ENCODE measurements at regions not wholly inside any gene's neighbourhood (a gene's known extent, or its start where the extent isn't known, plus 50 kb on each side); places are given as distances from the start of the nearest gene placed in this dataset.

DNA sequence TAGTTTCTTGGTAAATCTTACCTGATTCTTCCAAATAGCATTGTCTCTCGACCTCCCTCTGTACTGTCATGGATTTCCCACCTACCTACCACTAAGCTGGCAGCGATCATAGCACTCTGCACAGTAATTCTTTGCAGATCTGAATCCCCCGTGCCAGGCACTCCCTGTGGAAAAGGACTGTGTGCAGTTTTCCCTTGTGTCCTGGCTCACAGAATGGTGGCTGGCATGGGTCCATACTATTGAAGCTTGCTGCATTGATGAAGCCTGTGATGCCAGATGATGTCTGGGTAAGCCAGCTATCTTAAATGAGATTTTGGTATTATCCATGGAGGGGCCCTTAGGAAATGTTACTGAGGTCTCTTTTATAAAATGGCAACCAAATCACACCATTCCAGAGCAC is 135.7 kb downstream of the RPAP3 start:
- TF ChIP-seq EZH2 (IDR thresholded peaks at IDR 0.05; ENCODE audit: insufficient read depth, poor library complexity, severe bottlenecking), result no peak
- no peak for TF ChIP-seq EZH2phosphoT487 (IDR thresholded peaks at IDR 0.05; ENCODE audit: insufficient read depth, low read depth)
- WGBS, 2 experiments (ENCODE audit: low coverage in 1 of 2, low lambda C conversion rate in 2 of 2, missing lambda C conversion rate in 2 of 2), result 24 to 32% methylated on average over 3 of the region's 3 CpGs
- no peaks in the 10 kb centered on the region for H3K36me3 ChIP-seq (ENCODE audit: low read depth)

DNA sequence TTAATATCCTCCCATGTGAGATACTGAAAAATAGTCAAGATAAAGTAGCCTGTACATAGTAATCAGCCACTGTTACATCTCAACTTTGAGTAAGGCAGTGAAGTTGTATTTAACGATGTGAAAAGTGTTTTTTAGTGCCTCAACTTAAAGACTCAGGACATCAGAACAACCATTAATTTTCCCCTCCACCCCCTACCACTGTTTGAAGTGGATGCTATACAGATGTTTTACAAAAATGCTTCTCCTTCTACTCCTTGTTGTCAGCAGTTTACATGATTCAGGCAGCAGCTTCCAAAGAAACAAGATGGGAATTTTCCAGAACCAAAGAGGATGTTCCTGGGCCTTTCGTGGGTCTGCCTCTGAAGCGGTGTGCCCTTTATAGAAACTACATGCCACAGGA is 143.6 kb downstream of the RPAP3 start:
- Histone ChIP-seq H3K4me1 (ENCODE audit: insufficient read depth) (no peaks in the 10 kb centered on the region), H3K4me3 (no peak overlapping the region), H3K4me2 (ENCODE audit: unreplicated experiment) (no peak overlapping the region), H3F3A (ENCODE audit: insufficient read depth) (no peaks in the 10 kb centered on the region), H3K27me3 (replicated peaks; ENCODE audit: insufficient read depth) (peaks cover 3% of the 10 kb centered on the region; the same call in 1 of the 2 replicates), H3K9me3 (ENCODE audit: low read depth) (no peaks in the 10 kb centered on the region), H3K9me2 (ENCODE audit: insufficient read depth) (no peaks in the 10 kb centered on the region), H3K79me2 (ENCODE audit: insufficient read depth) (no peaks in the 10 kb centered on the region), H3K9ac (no peak overlapping the region), H3K36me3 (ENCODE audit: low read depth) (no peaks in the 10 kb centered on the region), H3K27ac (no peak overlapping the region), H2AFZ (no peak overlapping the region), H4K20me1 (ENCODE audit: insufficient read depth) (no peaks in the 10 kb centered on the region)
- in situ Hi-C loops (cut with MboI), result no loop called here
- TF ChIP-seq EZH2phosphoT487 (IDR thresholded peaks at IDR 0.05; ENCODE audit: insufficient read depth, low read depth) (no peak), EZH2 (IDR thresholded peaks at IDR 0.05; ENCODE audit: insufficient read depth, poor library complexity, severe bottlenecking) (no peak)
- WGBS, 2 experiments (ENCODE audit: low coverage in 1 of 2, low lambda C conversion rate in 2 of 2, missing lambda C conversion rate in 2 of 2), result 47 to 58% methylated on average over 3 of the region's 3 CpGs
- no peak for DNase-seq

More for the DNA sequence above, 135.7 kb downstream of the RPAP3 start:
- Histone ChIP-seq H3K27ac (no peak overlapping the region), H3K9me3 (ENCODE audit: low read depth) (no peaks in the 10 kb centered on the region), H3K9ac (no peak overlapping the region), H3K4me2 (ENCODE audit: unreplicated experiment) (no peak overlapping the region), H3K27me3 (replicated peaks; ENCODE audit: insufficient read depth) (peaks cover 23% of the 10 kb centered on the region; the same call in 1 of the 2 replicates), H3K79me2 (ENCODE audit: insufficient read depth) (no peaks in the 10 kb centered on the region), H3K9me2 (ENCODE audit: insufficient read depth) (0 out of 2 replicates have a peak, but pooled peaks cover 4% of the 10 kb centered on the region), H3K4me1 (ENCODE audit: insufficient read depth) (no peaks in the 10 kb centered on the region), H3K4me3 (no peak overlapping the region), H3F3A (ENCODE audit: insufficient read depth) (no peaks in the 10 kb centered on the region), H2AFZ (no peak overlapping the region), H4K20me1 (ENCODE audit: insufficient read depth) (no peaks in the 10 kb centered on the region)
- DNase-seq, result no peak
- in situ Hi-C loops (cut with MboI), result no loop called here

- Histone ChIP-seq H3K79me2 (ENCODE audit: insufficient read depth) (no peaks in the 10 kb centered on the region), H3K36me3 (ENCODE audit: low read depth) (no peaks in the 10 kb centered on the region), H3K9me3 (ENCODE audit: low read depth) (no peaks in the 10 kb centered on the region), H3K4me1 (ENCODE audit: insufficient read depth) (no peaks in the 10 kb centered on the region), H2AFZ (no peak overlapping the region), H3K9ac (no peak overlapping the region), H3K4me2 (ENCODE audit: unreplicated experiment) (no peak overlapping the region), H4K20me1 (ENCODE audit: insufficient read depth) (no peaks in the 10 kb centered on the region), H3K27me3 (replicated peaks; ENCODE audit: insufficient read depth) (no peaks in the 10 kb centered on the region), H3K4me3 (no peak overlapping the region), H3F3A (ENCODE audit: insufficient read depth) (no peaks in the 10 kb centered on the region), H3K9me2 (ENCODE audit: insufficient read depth) (no peaks in the 10 kb centered on the region), H3K27ac (no peak overlapping the region)
- TF ChIP-seq EZH2phosphoT487 (IDR thresholded peaks at IDR 0.05; ENCODE audit: insufficient read depth, low read depth) (no peak), EZH2 (IDR thresholded peaks at IDR 0.05; ENCODE audit: insufficient read depth, poor library complexity, severe bottlenecking) (no peak)
- 82 to 94% methylated on average over 2 of the region's 2 CpGs for WGBS, 2 experiments (ENCODE audit: low coverage in 1 of 2, low lambda C conversion rate in 2 of 2, missing lambda C conversion rate in 2 of 2)
- DNase-seq, result no peak
- in situ Hi-C loops (cut with MboI), result no loop called here
Measured at GRCh38 chr12:47561746-47562145, 144.1 kb downstream of the RPAP3 start.

DNA sequence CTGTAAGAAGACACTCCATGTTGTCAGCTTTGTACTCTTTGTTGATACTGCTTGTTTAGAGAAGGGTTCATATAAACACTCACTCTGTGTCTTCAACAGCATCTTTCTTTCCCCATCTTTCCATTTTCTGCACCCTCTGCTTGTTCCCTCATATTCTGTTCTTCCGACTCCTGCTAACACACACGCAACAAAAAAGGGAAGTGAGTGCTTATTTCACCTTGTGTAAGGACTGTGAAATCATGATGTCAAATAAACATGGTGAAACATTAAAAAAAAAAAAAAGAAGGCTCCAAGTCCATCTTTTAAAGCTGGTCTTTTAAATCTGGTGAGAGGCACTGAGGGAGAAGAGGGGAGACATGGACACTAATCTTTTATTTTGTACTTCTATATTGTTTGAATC is 145.4 kb downstream of the RPAP3 start:
- H3K79me2 ChIP-seq (ENCODE audit: insufficient read depth), result no peaks in the 10 kb centered on the region
- no peaks in the 10 kb centered on the region for H3K27me3 ChIP-seq (replicated peaks; ENCODE audit: insufficient read depth)
- DNase-seq, result no peak
- H3K9me2 ChIP-seq (ENCODE audit: insufficient read depth), result no peaks in the 10 kb centered on the region
- no peak overlapping the region for H3K4me3 ChIP-seq
- TF ChIP-seq EZH2 (IDR thresholded peaks at IDR 0.05; ENCODE audit: insufficient read depth, poor library complexity, severe bottlenecking), result no peak
- TF ChIP-seq EZH2phosphoT487 (IDR thresholded peaks at IDR 0.05; ENCODE audit: insufficient read depth, low read depth), result no peak
- no peaks in the 10 kb centered on the region for H3F3A ChIP-seq (ENCODE audit: insufficient read depth)
- no peaks in the 10 kb centered on the region for H3K9me3 ChIP-seq (ENCODE audit: low read depth)
- H3K27ac ChIP-seq, result no peak overlapping the region
- in situ Hi-C loops (cut with MboI), result no loop called here
- no peaks in the 10 kb centered on the region for H3K36me3 ChIP-seq (ENCODE audit: low read depth)
- no peak overlapping the region for H3K9ac ChIP-seq
- no peak overlapping the region for H3K4me2 ChIP-seq (ENCODE audit: unreplicated experiment)
- no peak overlapping the region for H2AFZ ChIP-seq
- H3K4me1 ChIP-seq (ENCODE audit: insufficient read depth), result no peaks in the 10 kb centered on the region
- H4K20me1 ChIP-seq (ENCODE audit: insufficient read depth), result no peaks in the 10 kb centered on the region
- 87 to 89% methylated on average over 2 of the region's 2 CpGs for WGBS, 2 experiments (ENCODE audit: low coverage in 1 of 2, low lambda C conversion rate in 2 of 2, missing lambda C conversion rate in 2 of 2)
